ENCODE measurements at regions not wholly inside any gene's neighbourhood (a gene's known extent, or its start where the extent isn't known, plus 50 kb on each side); places are given as distances from the start of the nearest gene placed in this dataset.

DNA sequence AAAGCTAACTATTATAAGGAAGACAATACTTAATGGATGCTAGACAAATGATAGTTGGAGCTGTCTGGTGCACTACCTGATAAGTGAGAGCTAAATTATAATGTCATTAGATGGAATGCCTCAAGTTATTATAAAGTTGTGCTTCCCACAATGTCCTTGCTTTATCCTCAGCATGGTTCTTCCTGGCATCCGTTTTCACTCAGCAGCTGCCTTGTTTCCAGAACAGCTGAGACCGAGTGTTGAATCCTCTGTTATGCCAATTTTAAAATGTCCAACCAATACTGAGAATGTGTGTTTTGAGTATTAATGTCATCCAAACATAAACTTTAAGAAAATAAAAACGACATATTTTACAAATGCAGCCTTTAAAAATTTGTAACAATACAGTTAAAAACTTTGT is 286.7 kb upstream of the SOX2 start:
- no peak for DNase-seq

DNA sequence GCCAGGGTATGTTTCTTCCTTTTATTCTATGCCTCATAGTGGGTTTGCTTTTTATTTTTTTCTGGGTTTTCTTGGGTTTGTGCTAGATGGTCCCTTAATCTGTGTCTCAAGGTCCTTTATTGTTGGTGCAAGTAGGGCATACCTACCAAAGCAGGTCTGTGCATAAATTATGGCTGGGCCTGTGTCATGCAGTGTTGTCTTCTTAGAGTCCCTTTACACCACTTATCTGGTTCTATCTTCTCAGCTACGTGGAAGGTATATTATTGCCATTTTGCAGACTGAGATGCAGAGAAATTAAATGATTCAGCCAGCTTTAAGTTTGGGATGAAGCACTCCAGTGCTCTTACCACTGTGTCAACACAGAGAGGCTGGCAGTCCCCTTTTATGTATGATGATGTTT is 293.5 kb upstream of the SOX2 start:
- no peak for DNase-seq

DNA sequence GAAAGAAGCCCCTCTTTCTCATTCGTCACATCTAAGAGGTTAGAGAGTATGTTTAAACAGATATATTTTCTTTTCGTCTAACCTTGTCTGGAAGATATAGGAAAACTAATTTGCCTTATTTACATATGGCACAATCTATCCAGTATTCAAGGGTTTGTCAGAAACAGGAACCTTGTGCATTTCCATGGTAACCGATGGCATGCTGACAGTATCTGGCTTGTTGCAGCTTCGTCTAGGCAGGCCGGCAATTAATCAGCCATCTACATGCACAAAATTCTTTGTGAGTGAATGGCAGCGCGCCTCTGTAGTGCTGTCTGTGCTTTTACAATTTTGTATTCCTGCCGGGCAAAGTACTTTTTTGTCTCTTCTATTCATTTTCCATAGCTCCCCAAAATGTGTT is 294.0 kb upstream of the SOX2 start:
- DNase-seq, result no peak

DNA sequence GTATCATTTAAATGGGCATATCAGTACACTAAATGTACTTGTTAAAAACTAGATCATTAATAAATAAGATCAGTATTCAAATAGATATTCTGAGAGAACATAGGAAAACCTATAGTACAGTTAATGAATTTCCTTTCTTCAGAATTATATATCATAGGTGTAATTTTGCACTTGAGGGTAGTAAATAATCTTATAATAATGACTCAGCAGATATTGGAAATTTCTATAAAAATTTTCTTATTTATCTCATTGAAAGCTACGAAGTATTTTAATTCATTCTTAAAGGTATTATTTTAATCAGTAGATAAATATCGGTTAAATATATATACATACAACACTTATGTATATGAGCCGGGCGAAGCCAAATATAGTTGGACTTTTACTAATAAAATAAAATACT is 300.9 kb upstream of the SOX2 start:
- no peak for DNase-seq

DNA sequence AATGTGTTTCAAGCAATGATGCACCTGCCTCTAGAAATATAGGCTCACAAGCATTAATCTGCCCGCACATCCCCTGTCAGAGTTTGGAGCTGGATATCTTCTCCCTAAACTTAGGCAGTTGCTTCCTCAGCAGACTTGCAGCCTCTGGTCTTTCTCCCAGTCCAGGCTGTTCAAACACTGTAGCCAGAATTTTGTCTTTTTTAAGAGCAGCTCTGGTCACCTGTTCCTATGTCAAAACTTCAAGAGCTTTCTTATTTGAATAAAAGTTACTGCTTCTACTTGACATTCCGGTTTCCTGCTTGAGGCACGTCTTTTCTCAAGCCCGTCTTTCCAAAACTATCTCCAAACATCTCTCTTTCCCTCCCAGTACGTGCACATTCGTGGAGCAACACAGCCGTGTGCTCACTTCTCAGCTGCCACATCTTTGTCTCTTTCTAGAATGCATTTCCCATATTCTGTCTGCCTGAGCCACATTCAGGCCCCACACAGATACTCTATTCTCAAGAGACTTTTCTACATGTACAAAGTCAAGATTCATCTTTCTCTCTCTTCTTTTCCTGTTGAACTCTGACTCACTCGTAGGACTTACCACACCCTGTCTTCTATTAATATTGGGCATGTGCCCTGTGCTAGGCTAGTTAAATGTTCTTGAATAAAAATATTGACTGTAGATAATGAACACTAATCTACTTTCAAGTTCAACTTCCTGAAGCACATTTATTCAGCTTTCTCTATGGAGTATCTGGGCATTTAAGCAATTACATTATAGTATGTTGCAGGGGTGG is 307.7 kb upstream of the SOX2 start:
- DNase-seq, result no peak

DNA sequence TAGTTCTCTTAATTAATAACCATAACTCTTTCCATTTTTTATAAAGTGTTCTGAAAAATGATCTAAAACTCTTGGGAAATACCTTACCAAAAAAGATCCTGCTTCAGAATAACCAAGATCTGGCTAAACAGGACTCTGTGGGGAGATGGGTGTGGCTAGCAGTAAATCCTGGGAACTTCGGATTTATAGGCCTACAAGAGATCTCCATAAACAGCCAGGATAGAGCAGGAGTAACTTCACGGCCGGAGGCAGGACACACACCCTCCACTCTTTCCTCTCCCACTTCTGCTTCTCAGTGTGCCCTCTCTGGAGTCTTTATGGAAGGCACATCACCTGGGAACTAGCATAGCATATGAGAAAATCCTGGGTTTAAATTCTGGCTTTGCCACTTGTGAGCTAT is 309.4 kb upstream of the SOX2 start:
- no peak for DNase-seq

DNA sequence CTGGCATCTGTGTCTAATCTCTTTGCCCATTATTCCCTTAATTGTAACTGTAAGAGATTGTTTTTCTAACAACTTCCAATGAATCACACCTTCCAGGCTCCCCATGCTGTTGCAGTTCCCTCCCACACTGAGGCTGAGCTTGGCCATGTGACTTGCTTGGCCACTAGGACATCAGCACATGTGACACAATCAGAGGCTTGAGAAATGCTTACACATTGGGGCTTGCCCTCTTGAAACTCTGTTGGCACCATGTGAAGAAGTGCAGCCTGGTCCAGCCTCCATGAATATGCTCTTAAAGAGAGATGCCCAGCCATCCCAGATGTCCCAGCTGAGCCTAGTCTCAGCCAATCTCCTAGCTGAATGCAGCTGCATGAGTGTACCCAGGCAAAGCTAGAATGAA is 326.8 kb upstream of the SOX2 start:
- no peak for DNase-seq

DNA sequence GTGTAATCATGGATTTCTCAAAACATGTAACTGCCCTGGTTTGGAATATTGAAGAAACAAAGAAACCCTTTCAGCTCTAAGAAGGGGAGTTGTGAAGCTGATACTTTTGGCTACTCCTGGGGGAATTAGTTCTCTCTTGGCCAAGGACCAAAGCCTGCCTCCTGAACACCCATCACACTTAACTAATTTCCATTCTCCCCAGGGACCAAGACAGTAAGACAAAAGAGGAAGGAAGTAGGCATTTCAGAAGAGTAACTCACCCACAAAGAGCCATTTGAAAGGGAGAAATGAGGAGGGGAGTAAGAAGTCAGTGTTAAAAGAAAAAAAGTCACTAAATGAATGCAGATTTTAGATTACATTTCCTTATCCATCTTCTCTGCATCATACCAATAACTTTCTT is 328.0 kb upstream of the SOX2 start:
- no peak for DNase-seq

DNA sequence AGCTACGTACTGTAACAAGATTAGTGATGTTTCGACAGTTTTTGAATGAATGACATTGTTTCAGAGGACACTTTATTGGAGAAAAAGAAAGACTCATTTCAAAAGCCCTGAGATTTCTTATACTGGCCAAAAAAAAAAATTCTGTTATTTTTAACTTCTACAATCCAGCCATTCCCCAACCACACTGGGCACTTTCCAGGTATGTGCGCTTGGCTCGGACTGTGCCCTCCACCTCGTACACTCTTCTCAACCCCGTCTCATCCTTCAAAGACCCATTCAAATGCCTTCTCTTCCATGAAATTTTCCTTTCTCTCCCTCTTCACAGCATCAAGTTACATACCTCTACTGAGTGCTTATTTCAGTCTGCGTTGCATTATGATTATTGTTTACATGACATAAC is 328.5 kb upstream of the SOX2 start:
- DNase-seq, result no peak

DNA sequence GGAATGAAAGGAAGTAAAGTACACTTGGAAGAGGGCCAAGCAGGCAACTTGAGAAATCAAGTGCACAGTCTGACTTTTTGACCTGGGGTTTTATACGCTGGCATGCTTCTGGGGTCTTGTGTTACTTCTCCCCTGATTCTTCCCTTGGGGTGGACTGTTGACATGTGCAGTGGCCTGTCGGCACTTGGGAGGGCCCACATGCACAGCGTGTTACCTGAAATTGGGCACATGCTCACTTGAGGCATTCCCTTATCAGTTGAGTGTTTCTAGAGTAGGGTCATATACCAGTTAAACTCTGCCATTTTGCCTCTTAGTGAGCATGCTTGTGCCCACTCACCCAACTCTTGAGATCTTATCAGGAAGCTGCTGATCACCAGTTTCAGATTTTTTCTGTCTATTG is 329.1 kb upstream of the SOX2 start:
- DNase-seq, result no peak

DNA sequence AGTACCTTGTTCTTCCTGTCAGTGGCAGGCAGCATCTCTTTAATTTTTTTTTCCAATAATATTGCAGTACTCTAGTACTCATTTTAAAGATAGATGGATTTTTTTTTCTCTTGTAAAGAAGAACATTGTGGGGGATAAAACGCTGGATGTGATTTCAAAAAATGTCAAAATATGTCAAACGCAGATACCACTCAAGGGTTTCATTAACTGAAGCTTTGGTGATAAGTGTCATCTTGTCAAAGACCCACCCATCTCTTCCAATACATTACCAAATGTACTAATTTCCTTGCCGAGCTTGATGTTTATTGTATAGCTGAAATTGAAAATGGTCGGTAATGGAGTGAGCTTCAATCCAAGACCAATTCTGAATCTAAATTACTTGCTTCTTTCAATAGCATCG is 332.4 kb upstream of the SOX2 start:
- no peak for DNase-seq

DNA sequence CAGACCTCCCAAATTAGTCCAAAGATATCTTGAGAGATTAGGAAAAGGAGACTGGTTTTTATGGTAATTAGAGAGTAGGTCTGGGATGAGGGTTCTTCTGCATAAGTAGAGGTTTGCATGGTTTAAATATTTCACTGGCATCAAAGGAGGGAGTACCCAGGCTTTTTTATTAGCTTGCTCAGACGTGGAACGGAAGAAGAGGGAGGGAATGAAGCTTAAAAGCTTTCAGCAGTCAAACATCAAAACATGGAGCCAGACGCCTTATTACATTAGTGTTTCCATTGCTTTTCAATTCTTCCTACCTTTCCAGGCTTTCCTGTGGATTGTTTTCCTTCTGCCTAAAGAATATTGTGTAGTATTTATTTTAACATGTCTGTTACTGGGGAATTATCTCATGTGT is 342.1 kb upstream of the SOX2 start:
- DNase-seq, result no peak

DNA sequence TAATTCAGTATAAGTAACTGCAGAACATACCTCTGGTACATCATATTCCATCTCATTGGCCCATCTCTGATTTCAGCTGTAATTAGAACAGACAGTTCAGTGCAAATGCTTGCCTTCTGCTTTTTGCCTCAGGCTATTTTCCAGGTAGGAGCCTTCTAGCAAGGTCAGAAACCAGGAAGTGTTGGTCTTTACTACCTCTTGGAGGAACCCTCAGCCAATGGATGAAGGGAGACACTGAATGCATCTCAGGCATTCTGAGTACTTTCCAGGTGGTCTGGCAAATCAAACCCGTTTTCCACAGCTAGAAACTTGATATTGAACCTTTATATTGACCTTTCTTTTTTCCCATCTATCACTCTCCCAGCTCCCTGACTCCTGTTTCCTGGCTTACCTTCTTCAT is 348.5 kb upstream of the SOX2 start:
- no peak for DNase-seq

DNA sequence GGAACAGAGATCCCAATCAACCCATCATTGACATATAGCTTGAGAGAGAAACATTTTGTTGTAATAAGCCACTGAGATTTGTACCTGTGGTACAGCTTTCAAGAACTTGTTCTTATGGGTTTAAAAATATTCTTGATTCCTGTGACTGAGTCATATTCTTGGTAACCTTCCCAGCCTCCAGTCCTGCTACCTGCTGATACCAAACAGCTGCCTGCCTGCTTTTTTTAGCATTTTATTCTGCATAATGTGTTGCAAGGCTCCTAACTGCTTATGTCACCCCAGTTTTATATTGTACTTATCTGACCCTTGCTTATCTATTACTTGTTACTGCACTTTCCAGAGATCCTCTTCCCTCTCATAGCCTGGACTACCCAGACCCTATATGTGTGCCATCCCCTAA is 349.3 kb upstream of the SOX2 start:
- DNase-seq, result no peak

DNA sequence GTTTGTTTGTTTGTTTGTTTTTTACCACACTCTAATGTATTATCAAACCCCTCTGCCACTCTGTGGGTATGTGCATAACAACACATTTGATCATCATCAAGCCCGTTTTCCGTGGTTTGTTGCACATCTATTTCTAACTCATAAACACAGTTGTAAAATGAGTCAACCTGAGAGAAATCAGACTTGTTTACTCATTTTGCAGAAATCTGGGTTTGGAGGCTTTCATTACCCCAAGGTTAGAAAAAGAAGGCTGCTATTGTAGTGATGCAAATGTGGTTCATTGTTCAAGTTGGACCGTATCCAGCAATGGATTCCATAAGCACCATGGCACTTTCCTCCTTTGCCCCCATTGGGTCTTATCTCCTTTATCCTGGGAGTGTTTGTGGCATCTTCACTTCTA is 353.2 kb upstream of the SOX2 start:
- DNase-seq, result no peak

DNA sequence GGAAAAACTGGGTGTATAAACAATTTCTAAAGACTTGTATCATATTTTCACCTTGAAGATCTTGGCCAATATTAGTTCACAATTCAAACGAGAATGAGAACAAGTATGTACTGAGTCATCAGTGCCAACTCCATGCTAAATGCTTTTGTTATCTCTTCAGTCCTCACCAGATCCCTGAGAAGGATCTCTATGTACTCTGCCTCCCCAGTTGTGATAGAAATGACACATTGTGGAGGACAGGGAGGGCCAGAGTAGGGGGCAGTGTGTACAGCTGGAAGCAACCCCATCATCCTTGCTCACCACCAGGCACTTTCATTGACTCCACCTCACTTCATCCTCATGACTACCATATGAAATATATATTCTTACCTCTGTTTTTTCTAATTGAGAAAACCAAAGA is 353.7 kb upstream of the SOX2 start:
- no peak for DNase-seq

DNA sequence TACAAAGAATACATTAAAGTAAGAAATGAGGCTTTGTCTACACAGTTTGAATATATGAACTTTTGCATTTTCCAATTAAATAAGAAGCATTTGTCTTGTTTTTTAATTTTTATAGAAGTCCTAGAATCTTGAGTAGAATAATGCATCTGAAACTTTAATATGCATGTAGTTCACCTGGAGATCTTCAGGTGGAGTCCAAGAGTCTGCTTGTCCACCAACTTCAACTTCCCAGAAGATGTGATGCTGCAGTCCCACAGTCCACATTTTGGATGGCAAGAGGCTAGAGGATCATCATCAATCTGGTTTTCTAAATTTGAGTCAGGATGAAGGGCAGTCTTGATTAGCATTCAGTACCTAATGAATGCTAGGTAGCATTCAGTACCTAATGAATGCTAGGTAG is 357.6 kb upstream of the SOX2 start:
- DNase-seq, result no peak

DNA sequence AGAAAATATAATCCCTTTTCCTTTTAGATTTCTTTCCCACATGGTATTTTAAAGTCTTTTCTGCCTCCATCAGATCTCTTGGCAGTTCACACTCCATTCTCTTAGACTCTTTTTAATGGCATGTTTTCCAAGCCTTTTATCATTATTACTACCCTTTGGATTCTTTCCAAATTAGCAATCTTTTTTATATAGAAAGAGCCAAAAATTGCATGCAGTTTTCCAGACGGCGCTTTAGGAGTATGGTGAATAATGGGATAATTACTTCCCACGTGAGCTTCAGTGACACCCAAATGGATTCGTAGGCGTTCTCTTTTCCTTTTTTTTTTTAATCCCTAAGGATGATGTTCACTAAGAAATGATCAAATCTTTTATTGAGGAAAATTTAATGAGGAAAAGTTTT is 354.8 kb upstream of the DNAJC19 start:
- no peak for DNase-seq

DNA sequence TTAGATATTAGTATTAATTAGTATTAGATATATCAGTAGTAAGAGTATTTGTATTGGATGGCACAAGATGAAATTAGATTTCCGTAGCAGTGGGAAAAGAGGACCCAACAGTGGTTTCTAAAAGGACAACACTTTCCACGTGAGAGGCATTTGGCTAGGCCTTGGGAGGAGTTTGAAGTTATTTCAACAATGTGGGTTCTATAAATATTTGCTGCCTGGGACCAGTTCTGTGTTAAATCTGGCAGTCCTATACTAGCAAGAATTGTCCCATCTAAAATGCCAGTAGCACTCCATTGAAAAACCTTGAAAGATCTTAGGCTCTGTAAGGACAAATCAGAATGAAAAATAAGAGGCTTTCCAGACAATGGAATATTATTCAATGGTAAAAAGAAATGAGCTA is 347.1 kb upstream of the DNAJC19 start:
- no peak for DNase-seq

DNA sequence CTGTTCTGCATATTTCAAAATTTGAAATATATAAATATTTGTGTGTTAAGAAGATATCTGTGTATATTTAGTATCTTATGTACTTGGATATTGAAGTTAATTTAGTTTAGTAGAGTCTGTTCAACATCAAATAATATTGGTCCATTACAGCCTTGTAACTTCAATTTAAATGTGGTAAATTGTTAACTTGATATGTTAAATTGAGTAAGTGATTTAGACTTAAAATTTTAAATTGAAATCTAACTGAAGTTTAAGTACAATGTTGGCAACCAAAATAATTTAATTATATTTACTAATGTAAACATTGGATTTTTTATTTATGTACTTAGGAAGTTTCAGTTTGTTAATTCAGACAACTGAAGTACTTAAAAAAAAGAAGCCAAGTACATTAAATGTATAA is 343.9 kb upstream of the DNAJC19 start:
- no peak for DNase-seq

DNA sequence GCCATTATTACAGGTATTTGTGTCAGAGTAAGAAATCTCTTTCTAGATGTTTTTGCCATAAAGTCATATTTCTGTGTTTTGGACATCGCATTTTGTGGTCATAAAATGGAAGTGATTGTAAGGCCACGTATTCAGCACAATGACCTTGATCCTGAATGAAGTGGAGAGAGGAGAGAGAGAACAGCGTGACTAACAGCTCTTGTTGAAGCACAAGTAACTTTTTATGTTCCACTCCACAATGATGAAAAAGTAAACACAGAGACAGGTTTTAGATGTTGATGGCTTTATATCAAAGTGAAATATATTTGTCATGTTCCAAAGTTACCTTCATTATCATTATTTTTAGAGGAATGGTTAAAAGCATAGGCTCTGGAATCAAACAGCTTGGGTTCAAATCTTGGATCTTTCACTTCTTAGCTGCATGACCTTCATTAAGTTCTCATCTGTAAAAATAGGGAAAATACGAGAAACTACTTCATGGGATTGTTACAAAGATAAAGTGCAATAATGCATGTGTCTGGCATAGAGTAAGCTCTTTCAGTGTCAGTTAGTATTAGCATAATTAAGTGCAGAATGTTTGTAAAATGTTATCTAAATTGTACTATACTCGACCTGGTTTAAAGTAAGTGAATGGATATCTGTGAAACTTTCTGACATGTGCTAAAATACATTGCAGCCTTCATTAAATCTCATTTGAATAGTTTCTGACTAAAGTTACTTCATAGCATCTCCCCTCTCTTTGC is 341.5 kb upstream of the DNAJC19 start:
- DNase-seq, result no peak

DNA sequence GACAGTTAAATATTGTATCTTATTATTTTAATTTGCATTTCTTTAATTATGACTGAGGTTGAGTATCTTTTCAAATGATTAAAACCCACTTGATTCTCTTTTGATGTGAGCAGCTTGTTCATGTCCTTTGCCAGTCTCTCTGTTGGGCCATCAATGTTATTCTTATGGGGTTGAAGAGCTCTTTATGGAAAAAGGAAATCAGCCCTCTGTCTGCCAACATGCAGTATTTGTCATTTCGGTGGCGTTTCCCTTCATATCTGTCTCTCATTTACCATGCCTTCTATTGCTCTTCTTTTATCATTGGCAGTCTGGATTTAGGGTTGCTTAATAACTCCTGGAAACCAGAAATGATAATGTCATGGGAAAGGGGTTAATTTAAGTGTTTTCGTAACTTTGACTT is 340.7 kb upstream of the DNAJC19 start:
- DNase-seq, result no peak

DNA sequence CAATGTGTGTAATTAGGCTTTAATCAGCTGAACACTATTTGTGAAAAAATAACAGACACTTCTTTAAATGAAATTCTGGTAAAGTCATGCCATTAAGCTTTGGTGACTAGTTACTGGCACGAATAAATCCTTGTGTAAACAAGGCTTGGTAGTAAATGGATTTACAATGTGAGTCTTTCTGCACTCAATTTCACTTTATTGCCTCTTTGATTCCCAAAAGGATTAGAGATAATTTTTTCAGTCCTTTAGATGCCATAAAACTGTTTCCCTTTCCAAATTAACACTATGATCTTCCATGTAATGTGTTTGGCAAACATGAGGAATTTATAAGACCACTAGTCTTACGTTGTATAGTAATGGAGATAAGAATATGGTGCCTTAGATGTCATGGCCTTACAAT is 339.5 kb upstream of the DNAJC19 start:
- no peak for DNase-seq

DNA sequence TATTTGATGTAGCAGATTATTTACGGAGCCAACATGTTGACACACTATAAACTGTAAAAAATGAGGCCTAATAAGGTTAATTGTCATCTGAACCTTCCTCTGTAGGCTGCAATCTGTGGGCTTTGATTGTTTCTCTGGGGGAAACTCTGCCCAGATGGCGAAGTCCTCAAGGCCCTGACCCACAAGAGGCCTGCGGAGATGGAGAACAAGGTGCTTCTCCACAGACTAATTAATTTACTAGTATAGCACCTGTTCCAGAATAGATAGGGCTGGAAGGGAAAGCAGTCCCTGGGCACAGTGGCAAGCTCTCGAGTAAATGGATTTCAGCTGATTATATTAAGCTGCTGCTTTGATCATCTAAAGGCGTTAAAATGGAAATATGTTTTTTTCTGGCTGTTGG is 338.8 kb upstream of the DNAJC19 start:
- DNase-seq, result no peak

DNA sequence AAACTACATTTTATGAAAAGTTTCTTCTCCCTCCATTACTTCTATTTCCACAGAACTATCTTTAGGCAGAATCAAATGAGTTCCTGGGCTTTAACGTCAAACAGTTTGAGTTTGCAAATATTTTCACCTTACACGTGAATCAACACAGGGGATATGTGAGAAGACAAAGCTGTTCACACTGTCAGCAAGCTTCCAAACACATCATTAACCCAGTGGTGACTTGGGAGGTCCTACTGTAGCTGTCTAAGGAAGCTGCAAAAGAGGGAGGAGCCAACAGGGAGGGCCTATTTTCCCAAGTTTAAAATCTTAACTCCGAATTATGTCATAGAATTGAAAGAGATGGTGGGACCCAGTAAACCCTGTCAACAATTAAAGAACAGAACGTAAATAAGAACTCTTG is 337.8 kb upstream of the DNAJC19 start:
- DNase-seq, result no peak
